ENCODE measurements at regions not wholly inside any gene's neighbourhood (a gene's known extent, or its start where the extent isn't known, plus 50 kb on each side); places are given as distances from the start of the nearest gene placed in this dataset.

- intact Hi-C loops (cut with DNase I) = no loop called here
- no peak for DNase-seq
These were observed 186.1 kb downstream of the HERPUD2 start for GRCh38 chr7:35508623-35509400.

- DNase-seq = no peak
These were observed 189.9 kb downstream of the HERPUD2 start for GRCh38 chr7:35505066-35505465.

GRCh38 chr7:35504365-35504764, 190.6 kb downstream of the HERPUD2 start:
- DNase-seq = no peak
- intact Hi-C loops (cut with DNase I) = no loop called here

More at GRCh38 chr7:35505066-35505465, 189.9 kb downstream of the HERPUD2 start:
- intact Hi-C loops (cut with DNase I) = no loop called here

GRCh38 chr7:35501681-35502080, 193.3 kb downstream of the HERPUD2 start:
- peak in 1 of 10 donors; percentile 41 for DNase-seq
- intact Hi-C loops (cut with DNase I) = no loop called here

GRCh38 chr7:35499226-35499625, 195.7 kb downstream of the HERPUD2 start:
- no peak for DNase-seq
- intact Hi-C loops (cut with DNase I) = no loop called here

GRCh38 chr7:35498416-35498815, 196.5 kb downstream of the HERPUD2 start:
- intact Hi-C loops (cut with DNase I) = no loop called here
- DNase-seq = no peak

GRCh38 chr7:35495844-35496243, 199.1 kb downstream of the HERPUD2 start:
- intact Hi-C loops (cut with DNase I) = no loop called here

GRCh38 chr7:35495377-35495776, 199.6 kb downstream of the HERPUD2 start:
- intact Hi-C loops (cut with DNase I) = no loop called here
- DNase-seq = no peak

More at GRCh38 chr7:35495844-35496243, 199.1 kb downstream of the HERPUD2 start:
- DNase-seq = no peak

GRCh38 chr7:35494407-35494806, 200.5 kb downstream of the HERPUD2 start:
- DNase-seq = no peak
- intact Hi-C loops (cut with DNase I) = no loop called here

- intact Hi-C loops (cut with DNase I) = no loop called here
These were observed 202.3 kb downstream of the HERPUD2 start for GRCh38 chr7:35492451-35493175.

GRCh38 chr7:35491233-35491632, 203.7 kb downstream of the HERPUD2 start:
- DNase-seq = no peak
- intact Hi-C loops (cut with DNase I) = no loop called here

More at GRCh38 chr7:35492451-35493175, 202.3 kb downstream of the HERPUD2 start:
- DNase-seq = peak in 1 of 10 donors; percentile 51

- peak in 1 of 10 donors; percentile 40 for DNase-seq
- intact Hi-C loops (cut with DNase I) = no loop called here
These were observed 207.1 kb downstream of the HERPUD2 start for GRCh38 chr7:35487841-35488240.

- intact Hi-C loops (cut with DNase I) = no loop called here
- no peak for DNase-seq
These were observed 207.5 kb downstream of the HERPUD2 start for GRCh38 chr7:35487402-35487801.

- no peak for DNase-seq
- intact Hi-C loops (cut with DNase I) = no loop called here
These were observed 209.5 kb downstream of the HERPUD2 start for GRCh38 chr7:35485436-35485835.

GRCh38 chr7:35483568-35483967, 211.4 kb downstream of the HERPUD2 start:
- intact Hi-C loops (cut with DNase I) = no loop called here
- DNase-seq = no peak

- peak in 1 of 10 donors; percentile 43 for DNase-seq
- intact Hi-C loops (cut with DNase I) = no loop called here
These were observed 212.7 kb downstream of the HERPUD2 start for GRCh38 chr7:35482231-35482630.

GRCh38 chr7:35480806-35481205, 214.1 kb downstream of the HERPUD2 start:
- no peak for DNase-seq
- intact Hi-C loops (cut with DNase I) = no loop called here

GRCh38 chr7:35477609-35478008, 217.3 kb downstream of the HERPUD2 start:
- DNase-seq = no peak
- intact Hi-C loops (cut with DNase I) = no loop called here

- no peak for DNase-seq
- intact Hi-C loops (cut with DNase I) = no loop called here
These were observed 220.2 kb upstream of the TBX20 start for GRCh38 chr7:35474100-35474499.

- no peak for DNase-seq
- intact Hi-C loops (cut with DNase I) = no loop called here
These were observed 214.7 kb upstream of the TBX20 start for GRCh38 chr7:35468606-35469005.

- DNase-seq = no peak
- intact Hi-C loops (cut with DNase I) = no loop called here
These were observed 213.6 kb upstream of the TBX20 start for GRCh38 chr7:35467456-35467978.
